DMS53 treated with DMSO at 0.1 percent for 48 hours (cell line): ENCODE measurements at regions not wholly inside any gene's neighbourhood (a gene's known extent, or its start where the extent isn't known, plus 50 kb on each side); places are given as distances from the start of the nearest gene placed in this dataset.
"Not testable (repeated sequence)": the region's sequence is repeated elsewhere in the genome, so short reads cannot be mapped to it uniquely, and the experiment has no call there.

Experiments used
- DNase-seq: peaks from one replicate; lab custom pipeline; 2025; ENCODE audit not compliant: unreplicated experiment; lab: John Stamatoyannopoulos, UW

DNA sequence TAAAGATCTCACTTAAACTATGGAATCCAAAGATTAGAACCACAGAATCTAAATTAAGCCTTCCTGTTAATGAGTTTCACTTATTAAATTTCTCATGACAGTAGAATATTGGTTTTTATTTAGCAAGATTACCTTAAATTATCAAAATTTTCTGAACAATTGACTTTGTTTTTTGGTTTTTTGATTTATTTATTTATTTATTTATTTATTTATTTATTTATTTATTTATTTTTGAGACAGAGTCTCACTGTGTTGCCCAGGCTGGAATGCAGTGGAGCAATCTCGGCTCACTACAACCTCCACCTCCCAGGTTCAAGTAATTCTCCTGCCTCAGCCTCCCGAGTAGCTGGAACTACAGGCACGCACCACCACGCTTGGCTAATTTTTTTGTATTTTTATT is 538.6 kb downstream of the AMY1C start:
- not testable (repeated sequence) for DNase-seq

DNA sequence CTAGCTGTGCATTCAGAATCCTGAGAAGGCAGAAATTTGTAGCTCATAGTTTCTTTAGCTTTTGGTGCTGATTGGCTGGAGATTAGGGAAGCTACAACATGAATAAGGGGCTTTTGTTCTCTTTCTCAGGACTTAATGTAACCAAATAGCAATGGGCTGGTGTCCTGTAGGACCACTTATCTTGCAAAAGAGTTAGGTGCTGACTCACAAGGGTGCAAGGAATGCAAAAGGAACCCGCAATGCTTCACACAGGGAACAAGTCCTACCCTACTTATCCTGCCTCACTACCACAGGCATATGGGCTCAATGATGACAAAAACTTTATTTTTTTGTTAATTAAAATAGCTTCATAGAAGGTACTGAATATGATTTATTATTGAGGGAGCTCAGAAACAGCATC is 541.5 kb downstream of the AMY1C start:
- DNase-seq, result no peak

DNA sequence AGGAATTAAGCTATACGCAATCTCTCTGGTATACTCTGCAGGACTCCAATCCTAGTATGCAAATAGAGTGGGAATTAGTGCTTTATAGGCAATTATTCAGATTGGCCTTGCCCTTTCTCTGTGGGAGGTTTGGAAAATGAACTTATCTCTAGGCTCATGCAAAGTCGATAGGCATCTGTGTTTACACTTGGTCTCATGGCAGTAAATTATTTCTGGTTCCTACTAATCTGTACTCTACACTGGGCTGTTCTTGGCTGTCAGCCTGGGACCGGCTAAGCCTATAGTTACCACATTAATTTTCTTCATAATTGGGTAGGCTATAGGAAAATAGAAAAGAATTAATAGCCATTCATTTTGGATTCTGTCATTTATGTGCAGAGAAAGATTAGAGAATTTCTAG is 544.6 kb downstream of the AMY1C start:
- no peak for DNase-seq

DNA sequence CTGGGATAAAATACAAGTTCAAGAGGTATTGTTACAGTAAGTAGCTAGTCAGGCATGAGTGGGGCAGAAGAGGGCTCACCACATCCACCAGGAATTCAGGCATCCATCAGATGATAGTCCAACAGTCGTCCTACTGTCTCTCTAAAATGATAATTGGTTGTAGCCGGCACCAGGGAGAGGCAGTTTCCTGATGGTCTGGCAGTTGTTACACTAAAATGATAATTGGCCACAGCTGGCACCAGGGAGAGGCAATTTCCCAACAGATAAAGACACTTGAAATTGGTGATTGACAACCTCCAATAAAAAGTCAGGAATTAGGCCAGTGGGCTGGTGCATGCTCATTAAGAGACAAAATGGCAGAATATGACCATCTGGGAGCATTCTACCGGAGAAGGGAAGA is 545.8 kb downstream of the AMY1C start:
- DNase-seq, result no peak

DNA sequence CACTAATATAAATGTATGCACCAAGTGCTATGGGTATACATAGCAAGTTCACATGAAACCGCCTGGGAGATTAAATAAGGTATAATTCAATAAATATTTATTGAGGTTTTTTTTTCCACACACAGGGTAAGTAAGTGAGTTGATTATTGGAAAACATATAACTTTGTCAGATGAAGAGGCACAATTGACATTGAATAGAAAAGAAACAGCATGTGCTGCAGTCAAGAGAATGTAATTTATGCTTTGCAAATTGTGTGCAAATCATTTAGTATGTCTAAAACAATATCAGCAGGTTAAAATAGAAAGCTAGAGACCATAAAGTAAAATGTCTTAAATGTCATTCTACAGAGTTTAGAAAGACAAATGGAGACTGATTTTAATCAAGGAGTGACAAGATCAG is 560.0 kb downstream of the AMY1C start:
- no peak for DNase-seq

DNA sequence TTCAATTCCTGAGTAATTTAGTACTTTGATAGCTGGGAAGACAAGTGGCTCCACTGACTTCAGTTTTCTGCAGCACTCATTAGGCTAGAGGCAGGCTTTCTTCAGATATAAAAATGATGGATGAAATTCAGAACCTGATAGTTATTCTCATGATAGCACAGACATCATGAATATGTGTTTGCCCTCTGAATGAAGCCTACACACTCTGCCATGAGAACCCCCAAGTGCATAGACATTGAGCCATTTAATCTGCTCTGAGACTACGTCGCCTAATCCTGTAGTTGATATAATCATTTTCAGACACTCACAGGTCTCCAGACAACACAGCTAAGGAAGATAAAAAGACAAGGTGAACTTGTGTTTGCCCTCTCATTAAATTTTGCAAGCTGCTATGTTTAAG is 566.1 kb downstream of the AMY1C start:
- DNase-seq, result no peak

DNA sequence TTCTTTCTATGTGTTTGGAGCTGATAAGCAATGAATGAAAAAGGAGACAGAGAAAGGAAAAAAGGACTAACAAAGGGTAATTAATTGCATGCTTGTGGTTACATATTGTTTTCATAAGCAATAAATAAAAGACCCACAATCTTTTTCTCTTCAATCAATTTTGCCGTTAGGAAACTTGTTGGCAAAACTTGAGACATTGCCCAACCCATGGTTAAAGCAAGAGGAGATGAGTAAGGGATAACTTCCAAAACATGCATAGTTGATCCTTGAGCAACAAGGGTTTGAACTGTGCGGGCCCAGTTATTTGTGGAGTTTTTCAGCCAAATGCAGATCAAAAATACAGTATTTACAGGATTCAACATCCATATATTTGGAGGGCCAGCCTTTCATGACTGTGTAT is 572.4 kb downstream of the AMY1C start:
- no peak for DNase-seq

DNA sequence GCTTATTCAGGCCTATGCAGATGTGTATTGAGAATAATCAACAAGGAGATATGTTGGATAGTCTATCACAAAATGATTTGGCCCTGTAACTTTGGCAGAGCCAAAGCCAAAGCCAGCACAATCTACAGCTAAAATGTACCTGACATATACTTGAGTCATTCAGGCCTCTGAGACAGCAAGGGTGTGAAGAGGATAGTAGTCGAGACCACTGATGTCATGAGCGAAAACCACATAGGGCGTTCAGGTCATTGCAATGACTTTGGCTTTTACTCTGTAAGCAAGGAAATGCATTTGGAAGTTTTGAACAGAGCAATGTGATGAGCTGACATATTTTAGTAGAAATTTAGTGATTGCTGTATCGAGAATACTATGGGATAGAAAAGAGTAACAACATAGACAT is 579.6 kb downstream of the AMY1C start:
- no peak for DNase-seq

DNA sequence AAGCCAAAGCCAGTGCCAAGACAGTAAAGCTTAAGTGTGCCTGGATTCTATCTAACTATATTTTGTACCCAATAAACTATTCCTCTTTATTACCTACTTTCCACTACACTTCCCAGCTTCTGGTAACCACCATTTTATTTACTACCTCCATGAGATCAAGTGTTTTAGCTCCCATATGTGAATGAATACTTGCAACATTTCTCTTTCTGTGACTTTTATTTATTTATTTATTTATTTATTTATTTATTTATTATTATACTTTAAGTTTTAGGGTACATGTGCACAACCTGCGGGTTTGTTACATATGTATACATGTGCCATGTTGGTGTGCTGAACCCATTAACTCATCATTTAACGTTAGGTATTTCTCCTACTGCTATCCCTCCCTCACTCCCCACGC is 582.1 kb downstream of the AMY1C start:
- DNase-seq, result no peak

DNA sequence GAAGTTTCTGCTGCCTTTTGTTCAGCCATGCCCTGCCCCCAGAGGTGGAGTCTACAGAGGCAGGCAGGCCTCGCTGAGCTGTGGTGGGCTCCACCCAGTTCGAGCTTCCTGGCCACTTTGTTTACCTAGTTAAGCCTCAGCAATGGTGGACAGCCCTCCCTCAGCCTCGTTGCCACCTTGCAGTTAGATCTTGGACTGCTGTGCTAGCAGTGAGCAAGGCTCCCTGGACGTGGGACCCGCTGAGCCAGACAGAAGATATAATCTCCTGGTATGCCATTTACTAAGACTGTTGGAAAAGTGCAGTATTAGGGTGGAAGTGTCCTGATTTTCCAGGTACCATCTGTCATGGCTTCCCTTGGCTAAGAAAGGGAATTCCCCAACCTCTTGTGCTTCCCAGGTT is 588.2 kb downstream of the AMY1C start:
- DNase-seq, result not testable (repeated sequence)

DNA sequence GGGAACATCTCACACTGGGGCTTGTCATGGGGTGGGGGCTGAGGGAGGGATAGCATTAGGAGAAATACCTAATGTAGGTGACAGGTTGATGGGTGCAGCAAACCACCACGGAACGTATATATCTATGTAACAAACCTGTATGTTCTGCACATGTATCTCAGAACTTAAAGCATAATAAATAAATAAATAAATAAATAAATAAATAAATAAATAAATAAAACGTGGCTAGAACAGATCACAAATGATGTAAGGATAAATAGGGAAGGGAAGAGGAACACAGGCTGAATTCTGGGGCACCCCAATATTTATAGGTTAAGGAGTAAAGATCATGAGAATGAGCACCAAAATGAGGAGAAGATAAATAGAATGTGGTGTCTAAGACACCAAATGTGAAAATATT is 592.2 kb downstream of the AMY1C start:
- no peak for DNase-seq

DNA sequence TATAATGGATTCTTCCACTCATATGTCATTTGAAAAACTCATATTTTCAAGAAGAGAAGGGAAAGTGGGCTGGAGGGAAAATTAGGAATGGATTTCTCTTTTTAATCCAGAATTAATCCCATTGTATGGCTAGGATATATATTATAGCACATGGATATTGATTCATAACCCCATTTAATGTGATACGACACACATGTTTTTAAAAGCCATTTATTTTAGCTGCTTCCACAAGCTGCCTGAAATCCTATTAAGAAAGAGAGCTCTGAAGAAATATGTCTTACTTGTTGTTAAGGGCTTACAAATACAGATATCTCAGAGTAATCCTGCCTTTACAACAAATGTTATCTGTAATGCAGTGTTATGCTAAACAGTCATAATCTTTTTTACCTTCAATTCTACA is 598.6 kb downstream of the AMY1C start:
- DNase-seq, result no peak

DNA sequence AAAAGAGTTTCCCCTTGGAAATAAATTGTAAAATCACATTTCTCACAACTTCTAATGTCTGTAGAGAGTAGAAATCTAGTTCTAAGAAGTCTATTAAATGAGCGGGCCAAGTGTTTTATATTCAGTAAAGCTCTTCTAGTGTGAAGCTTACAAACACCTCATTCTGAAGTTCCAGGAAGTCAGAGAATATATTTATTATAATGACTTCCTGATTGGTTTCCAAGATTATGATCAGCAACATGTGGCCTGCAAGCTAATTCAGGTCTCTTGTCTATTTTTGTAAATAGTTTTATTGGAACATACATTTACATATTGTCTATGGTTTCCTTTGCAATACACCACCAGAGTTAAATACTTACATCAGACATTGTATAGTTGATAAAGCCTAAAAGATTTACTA is 603.9 kb downstream of the AMY1C start:
- no peak for DNase-seq

DNA sequence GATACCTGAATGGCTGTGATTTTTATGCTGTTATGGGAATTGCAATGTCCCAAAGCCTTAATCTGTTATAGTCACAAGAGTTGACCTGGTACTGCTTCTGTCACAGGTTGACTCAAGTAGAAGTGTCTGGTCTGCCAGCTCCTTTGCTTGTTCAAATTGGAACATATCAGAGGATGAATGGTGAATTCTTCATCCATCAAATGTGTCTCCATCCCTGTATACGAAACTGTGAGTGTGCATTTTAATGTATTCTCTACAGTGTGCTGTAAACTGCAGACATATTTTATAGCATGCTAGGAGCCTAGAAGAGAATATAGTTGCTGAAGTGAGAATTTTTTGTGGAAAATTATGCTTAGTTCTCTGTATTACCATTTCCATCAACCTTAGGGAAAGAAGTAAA is 608.4 kb downstream of the AMY1C start:
- no peak for DNase-seq

DNA sequence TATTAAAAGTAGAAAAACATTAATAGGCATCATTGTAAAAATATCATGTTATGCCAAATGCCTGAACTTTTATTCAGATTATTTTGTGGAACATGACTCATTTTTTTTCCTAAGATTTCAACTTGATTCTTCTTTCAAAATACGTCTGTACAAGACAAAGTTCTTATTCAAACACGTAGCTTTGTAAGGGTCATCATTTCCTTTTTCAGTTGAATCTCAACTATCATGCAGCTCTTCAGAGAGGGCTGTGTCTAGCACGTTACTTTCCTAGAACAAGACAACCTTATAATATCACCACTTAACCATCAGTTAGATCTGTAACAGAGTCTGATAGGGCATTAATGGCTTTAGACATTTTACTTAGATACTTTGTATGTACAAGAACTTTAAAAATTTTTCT is 608.9 kb downstream of the AMY1C start:
- DNase-seq, result no peak

DNA sequence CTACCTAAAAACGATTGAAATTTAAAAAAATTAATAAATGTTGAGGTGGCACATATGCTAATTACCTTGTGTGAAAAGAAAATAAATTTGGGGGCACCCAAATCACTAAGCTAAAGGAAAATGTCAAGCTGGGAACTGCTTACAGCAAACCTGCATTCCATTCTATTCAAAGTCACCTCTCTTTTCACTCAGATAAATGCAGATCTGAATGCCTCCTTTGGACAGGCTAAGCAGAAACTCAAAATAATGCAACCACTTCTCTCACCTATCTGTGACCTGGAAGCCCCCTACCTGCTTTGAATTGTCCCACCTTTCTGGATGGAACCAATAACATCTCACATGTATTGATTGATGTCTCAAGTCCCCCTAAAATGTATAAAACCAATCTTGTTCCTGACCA is 628.7 kb downstream of the AMY1C start:
- DNase-seq, result no peak

DNA sequence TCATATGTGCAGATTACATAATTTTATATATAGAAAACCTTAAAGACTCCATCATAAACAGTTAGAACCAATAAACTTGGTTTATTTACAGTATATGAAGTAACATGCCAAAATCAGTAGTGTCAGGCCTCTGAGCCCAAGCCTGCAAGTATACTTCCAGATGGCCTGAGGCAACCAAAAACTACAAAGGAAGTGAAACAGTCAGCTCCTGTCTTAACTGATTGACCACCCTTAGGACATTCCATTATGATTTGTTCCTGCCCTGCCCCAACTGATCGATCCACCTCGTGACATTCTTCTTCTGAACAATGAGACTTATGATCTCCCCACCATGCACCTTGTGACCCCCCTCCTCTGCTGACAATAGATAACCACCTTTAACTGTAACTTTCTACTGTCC is 630.3 kb downstream of the AMY1C start:
- DNase-seq, result no peak

DNA sequence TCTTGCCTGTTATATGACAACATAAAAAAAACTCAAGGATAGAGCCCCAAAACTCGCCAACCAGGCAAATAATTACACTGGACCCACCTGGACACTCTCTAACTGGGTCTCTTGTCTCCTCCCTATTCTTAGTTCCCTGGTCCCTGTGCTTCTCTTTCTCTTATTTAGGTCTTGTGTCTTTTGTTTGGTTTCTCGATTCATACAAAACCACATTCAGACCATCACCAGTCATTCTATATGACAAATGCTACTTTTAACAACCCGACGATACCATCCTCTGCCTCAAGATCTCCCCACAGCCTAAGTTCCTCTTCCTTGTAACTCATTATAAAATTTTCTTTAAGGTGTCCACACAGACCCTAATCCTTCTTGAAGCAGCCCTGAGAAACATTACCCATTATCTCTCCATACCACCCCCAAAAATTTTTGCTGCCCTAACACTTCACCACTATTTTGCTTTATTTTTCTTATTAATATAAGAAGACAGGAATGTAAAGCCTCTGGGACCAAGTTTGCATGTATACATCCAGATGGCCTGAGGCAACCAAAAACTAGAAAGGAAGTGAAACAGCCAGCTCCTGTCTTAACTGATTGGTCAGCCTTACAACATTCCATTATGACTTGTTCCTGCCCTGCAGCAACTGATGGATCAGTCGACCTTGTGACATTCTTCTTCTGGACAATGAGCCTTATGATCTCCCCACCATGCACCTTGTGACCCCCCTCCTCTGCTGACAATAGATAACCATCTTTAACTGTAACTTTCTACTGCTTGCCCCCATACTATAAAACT is 638.2 kb downstream of the AMY1C start:
- no peak for DNase-seq

DNA sequence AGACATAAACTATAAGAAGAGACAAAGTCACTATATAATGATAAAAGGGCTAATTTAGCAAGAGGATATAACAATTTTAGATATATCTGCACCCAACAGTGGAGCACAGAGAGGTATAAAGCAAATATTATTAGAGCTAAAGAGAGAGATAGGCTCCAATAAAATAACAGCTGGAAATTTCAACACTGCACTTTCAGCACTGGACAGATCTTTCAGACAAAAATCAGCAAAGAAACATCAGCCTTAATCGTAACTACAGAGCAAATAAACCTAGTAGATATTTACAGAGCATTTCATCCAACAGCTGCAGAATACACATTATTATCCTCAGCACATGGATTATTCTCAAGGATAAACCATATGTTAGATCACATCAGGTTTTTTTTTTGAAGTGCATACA is 642.9 kb downstream of the AMY1C start:
- DNase-seq, result no peak

DNA sequence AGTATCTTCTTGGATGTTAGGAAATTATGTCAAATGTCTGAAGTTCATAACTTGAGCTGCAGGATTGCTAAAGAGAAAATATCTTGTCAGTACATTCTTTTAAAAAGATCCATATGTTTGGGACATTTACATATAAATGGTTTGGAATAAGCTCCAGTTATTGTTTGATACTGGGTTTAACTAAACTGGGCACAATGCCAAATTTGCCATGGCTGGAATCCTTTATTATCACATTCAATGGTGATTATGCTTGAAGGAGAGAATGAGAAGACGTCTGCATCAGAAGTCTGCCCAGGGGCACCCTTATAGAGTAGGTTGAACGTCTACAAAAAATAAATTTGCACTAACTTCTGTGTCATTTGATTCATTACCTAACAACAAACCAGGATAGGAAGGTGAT is 652.5 kb downstream of the AMY1C start:
- no peak for DNase-seq

DNA sequence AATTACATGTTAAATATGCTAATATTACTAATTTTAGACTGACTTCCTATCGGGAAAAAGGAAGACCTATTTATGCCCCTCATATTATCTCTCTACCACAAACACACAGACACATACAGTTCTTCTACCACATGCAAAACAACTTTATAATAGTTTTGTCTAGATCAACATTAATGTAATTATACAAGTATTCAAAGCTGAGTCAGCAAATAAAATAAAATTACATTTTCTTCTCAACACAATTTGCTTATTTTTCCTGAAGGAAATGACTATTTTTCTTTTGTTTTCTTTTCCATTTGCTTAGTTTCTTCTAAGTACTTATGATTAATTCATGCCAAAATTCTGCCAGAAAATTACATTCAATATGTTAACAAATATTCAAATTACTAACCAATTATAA is 654.2 kb downstream of the AMY1C start:
- no peak for DNase-seq

DNA sequence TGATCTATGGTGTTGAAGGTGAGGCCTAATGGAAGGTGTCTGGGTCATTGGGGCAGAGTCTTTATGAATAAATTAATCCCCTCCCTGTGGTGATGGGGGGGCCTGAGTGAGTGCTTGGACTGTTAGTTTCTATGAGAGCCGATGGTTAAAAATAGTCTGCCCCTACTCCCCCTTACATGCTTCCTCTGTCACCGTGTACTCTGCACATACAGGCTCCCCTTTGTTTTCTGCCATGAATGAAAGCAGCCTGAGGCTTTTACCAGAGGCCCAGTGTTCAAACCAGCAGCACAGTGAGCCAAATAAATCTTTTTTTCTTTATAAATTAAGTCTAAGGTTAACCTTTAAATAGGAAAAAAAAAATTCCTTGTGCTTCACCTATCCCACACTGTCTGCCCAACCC is 657.0 kb downstream of the AMY1C start:
- peak; percentile 35 for DNase-seq

DNA sequence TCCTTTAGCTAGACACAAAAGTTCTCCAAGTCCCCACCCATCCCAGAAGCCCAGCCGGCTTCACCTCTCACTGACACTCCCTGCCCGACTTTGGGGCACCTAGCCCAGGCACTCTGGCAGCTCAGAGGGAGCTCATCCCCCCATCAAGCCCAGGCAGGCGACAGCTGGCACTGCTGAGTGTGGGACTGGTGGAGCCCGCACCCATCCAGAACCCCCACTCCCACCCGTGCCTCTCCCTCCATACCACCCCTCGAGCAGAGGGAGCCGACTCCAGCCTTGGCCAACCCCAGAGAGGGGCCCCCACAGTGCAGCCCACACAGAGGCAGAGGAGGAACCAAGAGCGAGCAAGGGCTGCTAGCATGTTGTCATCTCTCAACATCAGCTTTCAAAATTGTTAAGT is 658.6 kb downstream of the AMY1C start:
- no peak for DNase-seq
